Thymus (tissue), 11 donors: ENCODE measurements at regions not wholly inside any gene's neighbourhood (a gene's known extent, or its start where the extent isn't known, plus 50 kb on each side); places are given as distances from the start of the nearest gene placed in this dataset.
"Not testable (repeated sequence)": the region's sequence is repeated elsewhere in the genome, so short reads cannot be mapped to it uniquely, and the experiment has no call there.

Experiments
- DNase-seq, 9 donors: peaks; one replicate each; pipeline ENCODE4 v3.0.0-alpha.2; 2013; ENCODE audit warnings: low spot score in 9 of 9, low read depth in 6 of 9, missing footprints in 1 of 9
- H3K27ac ChIP-seq, 2 donors: one replicate each; pipeline ENCODE4 v1.5.1; 2013; ENCODE audit warnings: control low read depth in 1 of 2, low read depth in 1 of 2, low read length in 1 of 2, mild to moderate bottlenecking in 1 of 2, moderate library complexity in 1 of 2
- H3K27me3 ChIP-seq, 2 donors: one replicate each; pipeline ENCODE4 v1.5.1; 2013; ENCODE audit warnings: low read length in 1 of 2; ENCODE audit not compliant: control insufficient read depth in 2 of 2, insufficient read depth in 1 of 2
- H3K36me3 ChIP-seq, 2 donors: one replicate each; pipeline ENCODE4 v1.5.1; 2013; ENCODE audit warnings: low read length in 1 of 2, mild to moderate bottlenecking in 1 of 2, moderate library complexity in 1 of 2; ENCODE audit not compliant: control insufficient read depth in 2 of 2, insufficient read depth in 2 of 2
- H3K4me1 ChIP-seq, 2 donors: one replicate each; pipeline ENCODE4 v1.5.1; 2013; ENCODE audit warnings: low read length in 2 of 2; ENCODE audit not compliant: control insufficient read depth in 2 of 2, insufficient read depth in 2 of 2
- H3K4me3 ChIP-seq, 2 donors: one replicate each; pipeline ENCODE4 v1.5.1; 2013; ENCODE audit warnings: low read length in 2 of 2, control low read depth in 1 of 2, mild to moderate bottlenecking in 1 of 2
- H3K9me3 ChIP-seq, 2 donors: one replicate each; pipeline ENCODE4 v1.5.1; 2013; ENCODE audit warnings: low read length in 1 of 2, mild to moderate bottlenecking in 1 of 2; ENCODE audit not compliant: control insufficient read depth in 2 of 2, insufficient read depth in 1 of 2
- WGBS: extraction: QIAGEN DNeasy Blood & Tissue Kit; methylation state at CpG from one replicate; pipeline ENCODE4 v1.1.7; 2013; 5-methylcytosine and 5-hydroxymethylcytosine counted together
- donor health status: healthy.

GRCh38 chr6:151696302-151696701, 111.2 kb upstream of the ESR1 start:
- WGBS = 97% methylated on average over 4 of the region's 4 CpGs
- DNase-seq, H3K9me3 ChIP-seq, H3K27me3 ChIP-seq, H3K36me3 ChIP-seq, H3K4me1 ChIP-seq, H3K4me3 ChIP-seq, H3K27ac ChIP-seq: not testable (repeated sequence)

GRCh38 chr6:151698931-151699700, 108.4 kb upstream of the ESR1 start:
- Histone ChIP-seq H3K4me1 (no peaks in the 10 kb centered on the region), H3K9me3 (no peaks in the 10 kb centered on the region), H3K4me3 (no peak overlapping the region), H3K27ac (no peak overlapping the region), H3K27me3 (no peaks in the 10 kb centered on the region), H3K36me3 (no peaks in the 10 kb centered on the region)
- 96% methylated on average over 5 of the region's 5 CpGs for WGBS
- no peak for DNase-seq

GRCh38 chr6:151699719-151700118, 107.8 kb upstream of the ESR1 start:
- DNase-seq = no peak
- Histone ChIP-seq H3K36me3 (no peaks in the 10 kb centered on the region), H3K4me1 (no peaks in the 10 kb centered on the region), H3K27me3 (no peaks in the 10 kb centered on the region), H3K4me3 (no peak overlapping the region), H3K27ac (no peak overlapping the region), H3K9me3 (no peaks in the 10 kb centered on the region)
- 96% methylated on average over 4 of the region's 4 CpGs for WGBS

- no peak overlapping the region for H3K27ac ChIP-seq
- no peaks in the 10 kb centered on the region for H3K36me3 ChIP-seq
- no peaks in the 10 kb centered on the region for H3K4me1 ChIP-seq
- no peaks in the 10 kb centered on the region for H3K27me3 ChIP-seq
- H3K9me3 ChIP-seq = no peaks in the 10 kb centered on the region
- no peak for DNase-seq
- WGBS = 93% methylated on average over 5 of the region's 5 CpGs
- H3K4me3 ChIP-seq = no peak overlapping the region
These were observed 105.4 kb upstream of the ESR1 start for GRCh38 chr6:151701911-151702562.

GRCh38 chr6:151702851-151703658, 104.4 kb upstream of the ESR1 start:
- Histone ChIP-seq H3K27ac (no peak overlapping the region), H3K9me3 (no peaks in the 10 kb centered on the region), H3K27me3 (no peaks in the 10 kb centered on the region), H3K36me3 (no peaks in the 10 kb centered on the region), H3K4me3 (no peak overlapping the region), H3K4me1 (no peaks in the 10 kb centered on the region)
- WGBS = 92% methylated on average over 5 of the region's 5 CpGs
- no peak for DNase-seq

GRCh38 chr6:151704383-151704782, 103.1 kb upstream of the ESR1 start:
- no peak for DNase-seq
- no peak overlapping the region for H3K27ac ChIP-seq
- H3K4me1 ChIP-seq = no peaks in the 10 kb centered on the region
- no peaks in the 10 kb centered on the region for H3K36me3 ChIP-seq
- H3K4me3 ChIP-seq = no peak overlapping the region
- no peaks in the 10 kb centered on the region for H3K9me3 ChIP-seq
- no peaks in the 10 kb centered on the region for H3K27me3 ChIP-seq
- 96% methylated on average over 5 of the region's 5 CpGs for WGBS

- WGBS = 83% methylated on average over 6 of the region's 6 CpGs
- Histone ChIP-seq H3K27ac (no peak overlapping the region), H3K9me3 (no peaks in the 10 kb centered on the region), H3K27me3 (no peaks in the 10 kb centered on the region), H3K4me3 (no peak overlapping the region), H3K36me3 (no peaks in the 10 kb centered on the region), H3K4me1 (no peaks in the 10 kb centered on the region)
- no peak for DNase-seq
These were observed 101.3 kb upstream of the ESR1 start for GRCh38 chr6:151705993-151706733.

- Histone ChIP-seq H3K4me3 (no peak overlapping the region), H3K27me3 (no peaks in the 10 kb centered on the region), H3K4me1 (no peaks in the 10 kb centered on the region), H3K9me3 (no peaks in the 10 kb centered on the region), H3K36me3 (no peaks in the 10 kb centered on the region), H3K27ac (no peak overlapping the region)
- DNase-seq = no peak
- 97% methylated on average over 3 of the region's 3 CpGs for WGBS
These were observed 98.2 kb upstream of the ESR1 start for GRCh38 chr6:151709329-151709728.
